Non-pigmented ciliary epithelial cell (primary cell): ENCODE measurements at regions not wholly inside any gene's neighbourhood (a gene's known extent, or its start where the extent isn't known, plus 50 kb on each side); places are given as distances from the start of the nearest gene placed in this dataset.
"Not testable (repeated sequence)": the region's sequence is repeated elsewhere in the genome, so short reads cannot be mapped to it uniquely, and the experiment has no call there.

ENCODE experiments used
- DNase-seq: peaks from one replicate; pipeline ENCODE4 v3.0.0-alpha.2; 2010; ENCODE audit warnings: low read depth

- DNase-seq = no peak
Observed at GRCh38 chr1:229157480-229157879, 113.4 kb upstream of the RAB4A start.

- DNase-seq = no peak
Observed at GRCh38 chr1:229158341-229158921, 112.5 kb upstream of the RAB4A start.

- DNase-seq = no peak
Observed at GRCh38 chr1:229158927-229159326, 112.0 kb upstream of the RAB4A start.

- no peak for DNase-seq
Observed at GRCh38 chr1:229159668-229160544, 111.0 kb upstream of the RAB4A start.

GRCh38 chr1:229161740-229162139 lies 109.2 kb upstream of the RAB4A start:
- DNase-seq = no peak

- no peak for DNase-seq
Observed at GRCh38 chr1:229162825-229163515, 107.9 kb upstream of the RAB4A start.

GRCh38 chr1:229164348-229164747 lies 106.6 kb upstream of the RAB4A start:
- DNase-seq = no peak

- no peak for DNase-seq
Observed at GRCh38 chr1:229164836-229165735, 105.8 kb upstream of the RAB4A start.

GRCh38 chr1:229167318-229167717 lies 103.6 kb upstream of the RAB4A start:
- no peak for DNase-seq

- DNase-seq = no peak
Observed at GRCh38 chr1:229169399-229169798, 101.5 kb upstream of the RAB4A start.

GRCh38 chr1:229170274-229170673 lies 100.6 kb upstream of the RAB4A start:
- DNase-seq = no peak

- no peak for DNase-seq
Observed at GRCh38 chr1:229170778-229171505, 100.0 kb upstream of the RAB4A start.

GRCh38 chr1:229171934-229172333 lies 99.0 kb upstream of the RAB4A start:
- no peak for DNase-seq

GRCh38 chr1:229173491-229174476 lies 97.1 kb upstream of the RAB4A start:
- DNase-seq = not testable (repeated sequence)

- not testable (repeated sequence) for DNase-seq
Observed at GRCh38 chr1:229175297-229175696, 95.6 kb upstream of the RAB4A start.

- not testable (repeated sequence) for DNase-seq
Observed at GRCh38 chr1:229176457-229176856, 94.5 kb upstream of the RAB4A start.

GRCh38 chr1:229180161-229180560 lies 90.8 kb upstream of the RAB4A start:
- no peak for DNase-seq

- DNase-seq = no peak
Observed at GRCh38 chr1:229181419-229181818, 89.5 kb upstream of the RAB4A start.

GRCh38 chr1:229183588-229183987 lies 87.3 kb upstream of the RAB4A start:
- DNase-seq = no peak

- no peak for DNase-seq
Observed at GRCh38 chr1:229184066-229184465, 86.8 kb upstream of the RAB4A start.
